HTR-8/SVneo (cell line): ENCODE measurements at regions not wholly inside any gene's neighbourhood (a gene's known extent, or its start where the extent isn't known, plus 50 kb on each side); places are given as distances from the start of the nearest gene placed in this dataset.
"Not testable (repeated sequence)": the region's sequence is repeated elsewhere in the genome, so short reads cannot be mapped to it uniquely, and the experiment has no call there.

ENCODE experiments used
- DNase-seq: peaks from one replicate; pipeline ENCODE4 v3.0.0; 2011; ENCODE audit warnings: low spot score, mixed read lengths; ENCODE audit not compliant: insufficient read length
- FAIRE-seq: peaks from 2 replicates; lab custom pipeline; 2011; peaks lifted over from hg19 to GRCh38; lab: Jason Lieb, UNC

DNA sequence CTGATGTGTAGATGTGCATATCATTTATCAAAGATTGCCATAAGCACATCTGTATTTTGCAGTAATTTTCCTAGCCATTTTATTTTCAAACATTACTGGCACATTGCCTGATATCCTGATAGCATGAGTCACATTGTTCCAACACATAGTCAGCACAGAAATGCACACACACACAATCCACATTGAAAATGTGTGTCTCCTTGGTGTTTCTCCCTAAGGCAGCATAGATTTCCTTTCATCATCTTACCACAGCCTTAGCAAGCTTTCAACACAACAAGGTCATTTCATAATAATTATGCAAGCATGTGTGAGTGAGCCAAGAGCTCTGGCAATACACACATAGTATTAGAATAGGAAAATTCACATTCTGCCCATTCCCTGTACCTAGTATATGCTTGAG lies 245.4 kb upstream of the MEIS1 start:
- DNase-seq (no peak), FAIRE-seq (no peak)

DNA sequence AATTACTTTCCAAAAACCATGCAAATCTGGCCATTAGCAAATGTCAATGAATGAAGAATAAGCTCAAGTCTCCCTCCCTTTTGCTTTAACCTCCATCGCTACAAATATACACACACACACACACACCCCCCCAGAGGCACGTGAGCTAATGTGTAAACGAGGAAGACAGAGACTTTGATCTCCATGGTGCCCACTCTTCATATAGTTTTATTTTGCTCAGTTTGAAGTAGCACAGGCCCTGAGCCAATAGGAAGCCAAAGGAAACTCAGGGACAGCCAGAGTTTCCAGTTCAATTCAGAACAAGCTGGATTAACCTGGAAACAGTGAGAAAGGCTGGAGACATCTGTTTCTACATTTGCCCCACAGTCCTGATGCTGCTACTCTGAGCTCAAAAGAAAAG lies 248.4 kb upstream of the MEIS1 start:
- FAIRE-seq (no peak), DNase-seq (no peak)

DNA sequence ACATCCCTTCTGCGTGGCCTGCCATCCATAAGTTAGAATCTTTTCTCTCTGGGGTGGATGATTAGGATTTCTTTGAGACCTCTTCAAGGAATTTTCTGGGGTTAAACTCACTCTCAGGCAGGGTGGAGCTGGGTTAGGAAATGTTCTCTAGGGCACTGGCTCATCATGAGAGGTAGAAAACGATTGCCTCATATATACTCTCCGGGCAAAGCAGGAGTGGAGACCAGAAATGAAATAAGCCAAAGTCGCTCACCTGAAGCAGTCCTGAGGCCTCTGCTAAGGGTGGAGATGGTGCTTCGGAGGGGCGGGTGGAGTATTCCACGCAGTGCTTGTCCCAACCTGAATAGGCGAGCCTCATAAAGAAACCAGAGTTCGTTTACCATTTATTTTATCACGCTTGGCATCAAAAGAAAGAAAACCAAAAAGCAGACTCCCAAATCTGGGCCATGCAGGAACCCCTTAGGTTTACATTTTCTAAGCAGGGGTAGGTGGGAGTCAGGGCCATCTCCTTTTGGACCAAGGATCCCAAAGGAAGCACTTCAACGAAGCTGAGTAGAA lies 249.3 kb upstream of the MEIS1 start:
- no peak for FAIRE-seq
- DNase-seq: no peak

DNA sequence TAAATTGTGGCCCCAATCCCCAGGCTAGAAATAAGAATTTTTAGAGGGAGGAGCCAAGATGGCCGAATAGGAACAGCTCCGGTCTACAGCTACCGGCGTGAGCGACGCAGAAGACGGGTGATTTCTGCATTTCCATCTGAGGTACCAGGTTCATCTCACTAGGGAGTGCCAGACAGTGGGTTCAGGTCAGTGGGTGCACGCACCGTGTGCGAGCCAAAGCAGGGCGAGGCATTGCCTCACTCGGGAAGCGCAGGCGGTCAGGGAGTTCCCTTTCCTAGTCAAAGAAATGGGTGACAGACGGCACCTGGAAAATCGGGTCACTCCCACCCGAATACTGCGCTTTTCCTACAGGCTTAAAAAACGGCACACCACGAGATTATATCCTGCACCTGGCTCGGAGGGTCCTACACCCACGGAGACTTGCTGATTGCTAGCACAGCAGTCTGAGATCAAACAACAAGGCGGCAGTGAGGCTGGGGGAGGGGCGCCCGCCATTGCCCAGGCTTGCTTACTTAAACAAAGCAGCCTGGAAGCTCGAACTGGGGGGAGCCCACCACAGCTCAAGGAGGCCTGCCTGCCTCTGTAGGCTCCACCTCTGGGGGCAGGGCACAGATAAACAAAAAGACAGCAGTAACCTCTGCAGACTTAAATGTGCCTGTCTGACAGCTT lies 257.7 kb upstream of the MEIS1 start:
- not testable (repeated sequence) for FAIRE-seq, DNase-seq

DNA sequence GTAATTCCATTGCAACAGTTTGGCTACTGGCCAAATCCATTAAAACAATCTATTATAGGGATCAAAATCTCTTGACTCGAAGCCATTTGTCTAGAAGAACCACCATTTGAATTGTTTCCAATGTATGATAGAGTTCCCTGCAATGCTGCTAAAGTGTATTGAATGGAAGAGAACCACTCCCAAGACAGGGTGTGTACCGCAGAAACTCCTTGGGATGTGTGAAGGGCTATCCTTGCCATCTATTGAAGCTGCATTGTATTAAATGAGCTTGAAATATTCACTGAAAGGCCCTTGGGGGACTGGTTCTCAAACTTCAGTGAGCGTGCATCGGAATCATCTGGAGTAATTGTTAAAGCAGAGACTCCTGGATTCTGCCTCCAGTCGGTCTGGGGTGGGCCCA lies 260.4 kb upstream of the MEIS1 start:
- FAIRE-seq (no peak), DNase-seq (no peak)

DNA sequence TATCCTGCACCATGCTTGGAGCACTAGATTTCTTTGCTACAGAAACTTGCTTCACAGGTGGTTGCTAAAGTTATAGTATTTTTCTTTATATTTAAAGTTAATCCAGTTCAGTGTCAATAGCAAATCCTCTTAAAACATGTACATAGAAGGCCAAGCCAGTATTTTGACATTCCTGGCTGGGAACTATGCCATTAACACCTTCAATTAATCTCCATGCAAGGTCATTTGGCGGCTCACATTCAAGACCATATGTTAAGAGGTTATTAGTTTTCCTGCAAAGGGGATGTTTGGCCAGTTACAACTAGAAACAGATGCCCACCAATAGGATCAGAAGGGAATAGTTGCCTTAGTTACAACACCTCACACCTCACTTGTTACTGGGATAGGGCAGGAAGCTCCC lies 261.3 kb upstream of the MEIS1 start:
- no peak for FAIRE-seq
- DNase-seq: no peak

DNA sequence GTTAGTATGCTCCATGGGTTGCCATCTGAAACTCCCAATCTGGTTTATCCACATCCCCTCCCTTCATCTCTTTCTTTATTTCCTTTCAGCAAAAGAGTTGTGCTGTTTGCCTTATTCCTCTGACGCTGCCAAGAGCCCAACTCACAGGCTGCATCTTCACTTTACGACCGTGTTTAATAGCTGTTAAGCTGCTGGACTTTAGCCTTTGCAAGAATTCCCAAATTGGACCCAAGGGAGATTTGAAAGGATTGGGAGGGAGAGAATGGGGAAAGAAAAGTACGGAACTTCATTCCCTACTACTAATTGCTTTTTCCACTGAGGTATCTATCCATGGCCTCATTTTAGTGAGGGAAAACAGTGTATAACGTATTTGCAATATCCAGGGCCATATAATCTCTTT lies 263.4 kb upstream of the MEIS1 start:
- FAIRE-seq: no peak
- DNase-seq: no peak

DNA sequence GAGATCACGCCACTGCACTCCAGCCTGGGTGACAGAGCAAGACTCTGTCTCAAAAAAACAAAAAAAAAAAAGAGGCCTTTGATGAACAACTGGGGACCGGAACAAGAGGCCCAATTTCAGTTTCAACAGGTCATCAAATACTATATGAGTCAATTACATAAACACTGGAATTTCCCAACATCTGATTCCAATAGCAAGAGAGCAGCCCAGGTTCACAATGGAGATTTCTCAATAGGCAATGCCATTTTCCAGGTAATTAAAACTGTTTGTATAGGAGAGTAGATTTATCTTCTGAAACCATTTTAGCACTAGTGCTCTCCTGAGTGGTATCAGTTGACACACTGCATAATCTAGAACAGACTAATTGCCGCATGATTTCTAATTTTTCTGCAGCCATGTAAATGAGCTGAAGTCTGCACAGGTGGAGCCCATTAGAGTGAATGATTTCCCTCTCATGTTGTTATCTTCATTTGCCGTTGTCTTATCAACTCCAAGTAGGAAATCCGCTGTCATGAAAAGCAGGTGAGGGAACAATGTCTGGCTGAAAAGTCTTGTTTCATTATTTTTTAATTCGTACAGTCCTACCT lies 264.1 kb upstream of the MEIS1 start:
- FAIRE-seq (no peak), DNase-seq (no peak)

DNA sequence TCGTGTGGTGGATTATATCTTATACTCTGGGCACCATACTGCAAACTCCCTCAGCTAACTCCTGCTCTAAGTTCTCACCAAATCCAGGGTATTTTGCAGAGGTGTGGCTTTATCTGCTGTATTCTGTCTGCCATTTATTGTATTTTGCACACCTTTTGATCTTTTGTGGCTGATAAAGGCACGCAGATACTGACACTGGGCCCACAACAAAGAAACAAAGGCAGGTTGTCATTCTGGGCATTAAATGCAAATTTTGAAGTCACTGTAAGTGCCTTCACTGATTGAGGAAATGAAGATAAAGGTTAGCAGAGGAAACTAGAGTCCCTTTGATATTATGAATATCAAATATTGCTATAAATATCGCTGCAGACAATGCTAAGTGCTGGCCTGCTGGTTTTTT lies 265.8 kb upstream of the MEIS1 start:
- FAIRE-seq: no peak
- DNase-seq: no peak

DNA sequence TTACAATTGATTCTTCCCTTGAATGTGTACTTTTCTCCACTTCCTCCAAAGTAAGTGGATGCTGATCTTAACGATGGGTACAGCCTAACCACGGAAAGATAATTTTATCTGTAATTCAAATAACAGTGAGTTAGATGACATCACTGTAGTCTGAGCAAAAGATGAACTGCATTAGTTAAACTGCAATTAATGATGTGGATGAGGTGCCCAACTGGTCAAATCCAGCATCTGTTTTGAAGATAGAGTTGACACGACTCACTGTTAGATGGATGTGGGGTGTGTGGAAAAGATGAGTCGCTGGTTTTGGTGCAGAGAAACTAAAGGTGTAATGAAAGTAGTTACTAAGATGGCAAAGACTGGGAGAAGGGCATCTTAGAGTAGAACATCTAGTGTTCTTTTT lies 270.5 kb upstream of the MEIS1 start:
- no peak for FAIRE-seq

DNA sequence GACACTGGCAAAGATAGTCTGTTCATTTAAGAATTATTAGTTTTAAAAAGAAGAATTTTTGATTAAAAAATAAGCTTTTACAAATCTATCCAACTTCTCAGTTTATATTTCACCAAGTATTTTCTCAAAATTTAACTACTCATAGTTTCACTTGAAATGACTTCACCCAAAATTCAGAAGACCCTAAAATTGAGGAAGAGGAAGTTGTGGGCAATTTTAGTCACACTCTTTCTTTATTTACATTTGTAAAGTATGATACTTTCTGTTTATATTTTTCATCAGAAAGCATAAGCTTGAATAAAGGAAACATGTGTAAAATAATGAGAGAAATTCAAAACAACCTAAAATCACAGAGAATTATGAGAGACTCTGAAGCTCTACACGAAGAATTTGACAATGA lies 278.8 kb upstream of the MEIS1 start:
- no peak for DNase-seq

More for the DNA sequence above, 270.5 kb upstream of the MEIS1 start:
- no peak for DNase-seq

DNA sequence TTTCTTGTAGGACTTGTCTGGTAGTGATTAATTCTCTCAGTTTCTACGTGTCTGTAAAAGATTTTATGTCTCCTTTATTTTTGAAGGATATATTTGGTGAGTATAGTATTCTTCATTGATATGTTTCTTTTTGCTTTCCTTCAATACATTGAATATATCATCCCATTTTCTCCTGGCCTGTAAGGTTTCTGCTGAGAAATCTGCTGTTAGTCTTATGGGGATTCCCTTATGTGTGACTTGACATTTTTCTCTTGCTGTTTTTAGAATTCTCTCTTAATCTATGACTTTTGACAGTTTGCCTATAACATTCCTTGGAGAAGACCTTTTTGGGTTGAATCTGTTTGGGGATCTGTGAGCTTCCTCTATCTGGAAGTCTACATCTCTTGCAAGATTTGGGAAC lies 281.0 kb upstream of the MEIS1 start:
- DNase-seq (no peak), FAIRE-seq (no peak)

More for the DNA sequence above, 278.8 kb upstream of the MEIS1 start:
- FAIRE-seq: no peak

DNA sequence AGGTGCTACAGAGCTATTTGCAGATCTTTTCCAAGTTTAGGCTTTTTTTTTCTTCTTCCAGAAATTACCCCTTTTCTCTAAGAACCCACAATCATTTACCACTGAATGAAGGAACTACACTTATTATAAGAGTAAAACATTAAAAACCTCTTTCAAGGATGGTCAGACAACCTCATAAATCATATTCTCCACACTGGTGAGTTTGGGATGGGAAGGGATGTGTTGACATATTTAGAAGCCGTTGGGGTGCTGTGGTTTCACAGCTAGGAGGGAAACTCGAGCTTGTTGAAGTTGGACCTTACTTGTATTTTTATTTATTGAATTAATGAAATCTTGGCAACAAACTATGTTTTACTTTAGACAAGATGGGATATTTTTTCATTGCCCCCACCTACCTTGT lies 289.4 kb upstream of the MEIS1 start:
- FAIRE-seq (no peak), DNase-seq (no peak)

DNA sequence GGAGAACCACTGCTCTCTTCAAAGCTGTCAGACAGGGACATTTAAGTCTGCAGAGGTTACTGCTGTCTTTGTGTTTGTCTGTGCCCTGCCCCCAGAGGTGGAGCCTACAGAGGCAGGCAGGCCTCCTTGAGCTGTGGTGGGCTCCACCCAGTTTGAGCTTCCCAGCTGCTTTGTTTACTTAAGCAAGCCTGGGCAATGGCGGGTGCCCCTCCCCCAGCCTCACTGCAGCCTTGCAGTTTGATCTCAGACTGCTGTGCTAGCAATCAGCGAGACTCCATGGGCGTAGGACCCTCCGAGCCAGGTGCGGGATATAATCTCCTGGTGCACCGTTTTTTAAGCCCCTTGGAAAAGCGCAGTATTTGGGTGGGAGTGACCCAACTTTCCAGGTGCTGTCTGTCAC lies 290.6 kb upstream of the MEIS1 start:
- DNase-seq, FAIRE-seq: not testable (repeated sequence)

DNA sequence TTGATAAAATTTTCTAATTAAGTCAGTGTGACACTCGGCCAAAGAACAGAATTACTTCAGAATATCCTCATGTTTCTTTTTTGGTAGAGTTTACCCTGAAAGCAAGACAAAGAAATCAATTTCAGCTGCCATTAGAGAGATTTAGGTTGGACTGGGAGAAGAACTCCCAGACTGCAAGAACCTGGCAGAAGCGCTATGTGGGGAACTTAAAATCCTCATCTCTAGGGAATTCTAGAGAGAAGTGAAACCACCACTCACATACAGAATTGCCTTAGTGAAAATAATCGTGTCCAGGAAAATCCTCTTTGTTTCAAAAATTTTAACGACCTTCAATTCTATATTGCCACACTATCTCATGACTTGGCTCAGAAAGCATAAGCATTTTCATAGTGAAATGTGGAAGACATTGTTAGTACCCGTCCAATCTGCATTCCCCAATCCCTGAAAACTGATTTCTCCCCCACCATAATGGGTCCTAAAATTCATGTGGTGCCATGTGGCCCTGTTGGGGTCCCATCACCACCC lies 297.3 kb upstream of the MEIS1 start:
- DNase-seq (no peak), FAIRE-seq (no peak)

DNA sequence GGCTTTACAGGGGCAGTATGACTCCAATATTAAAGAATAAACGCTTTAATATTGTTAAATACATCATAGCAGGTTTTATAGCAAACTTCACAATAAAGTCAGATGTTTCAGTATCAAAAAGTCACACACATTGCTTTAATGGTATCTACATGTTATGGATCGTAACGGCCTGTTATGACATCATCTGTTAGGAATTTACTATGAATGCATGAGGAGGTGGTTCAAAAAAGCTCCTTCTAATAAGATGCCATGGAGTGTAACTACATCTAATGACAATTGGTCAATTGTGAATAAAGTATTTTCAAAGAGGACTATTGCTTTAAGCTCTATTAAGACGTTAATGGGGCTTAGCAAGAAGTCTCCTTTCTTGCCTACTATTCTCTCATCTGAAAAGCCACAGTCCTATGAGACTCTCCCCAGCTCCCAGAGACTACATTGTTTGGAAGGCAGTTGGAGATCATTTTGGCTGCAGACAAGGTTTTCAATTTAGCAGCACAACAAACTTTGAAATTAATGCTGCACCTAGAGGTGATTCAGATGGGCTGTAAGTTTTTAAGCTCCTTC lies 300.7 kb upstream of the MEIS1 start:
- no peak for FAIRE-seq
- DNase-seq: no peak

DNA sequence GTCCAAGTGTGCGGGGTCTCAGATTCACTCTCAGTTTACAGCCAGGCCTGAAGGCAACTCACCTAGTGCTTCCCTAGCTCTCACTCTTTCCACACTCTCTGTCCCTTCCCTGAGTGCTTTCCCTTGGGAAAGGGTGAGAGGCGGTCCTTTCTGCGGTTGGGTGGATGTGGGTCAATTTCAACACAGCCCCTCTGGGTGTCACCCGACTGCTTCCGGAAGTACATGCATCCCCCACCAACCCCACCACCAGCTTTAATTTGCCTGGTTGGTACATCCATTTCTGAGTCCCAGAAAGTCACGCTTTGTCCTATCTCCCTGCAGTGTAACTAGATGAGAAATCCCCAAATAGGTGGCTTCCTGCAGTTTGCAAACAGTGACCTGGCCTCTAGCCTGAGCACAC lies 307.3 kb upstream of the MEIS1 start:
- FAIRE-seq (no peak), DNase-seq (no peak)

DNA sequence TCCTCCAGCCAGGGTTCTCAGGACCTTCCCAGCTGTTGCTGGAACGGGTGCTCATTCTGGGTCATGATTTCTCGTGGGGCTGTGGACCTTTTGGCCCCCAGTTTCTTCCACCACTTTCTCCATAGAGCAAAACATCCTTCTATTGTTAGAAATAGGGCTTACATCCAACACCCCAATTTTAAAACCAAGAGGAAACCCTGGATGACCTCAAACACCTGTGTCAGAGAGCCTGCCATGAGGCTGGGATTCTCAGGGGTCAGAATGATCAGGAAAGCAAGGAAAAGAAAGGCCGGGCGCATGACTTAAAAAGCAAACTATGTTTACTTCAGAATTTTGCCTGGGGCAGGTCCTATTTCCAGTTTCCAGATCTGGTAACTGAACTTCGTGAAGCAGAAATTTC lies 307.9 kb upstream of the MEIS1 start:
- no peak for DNase-seq
- no peak for FAIRE-seq

DNA sequence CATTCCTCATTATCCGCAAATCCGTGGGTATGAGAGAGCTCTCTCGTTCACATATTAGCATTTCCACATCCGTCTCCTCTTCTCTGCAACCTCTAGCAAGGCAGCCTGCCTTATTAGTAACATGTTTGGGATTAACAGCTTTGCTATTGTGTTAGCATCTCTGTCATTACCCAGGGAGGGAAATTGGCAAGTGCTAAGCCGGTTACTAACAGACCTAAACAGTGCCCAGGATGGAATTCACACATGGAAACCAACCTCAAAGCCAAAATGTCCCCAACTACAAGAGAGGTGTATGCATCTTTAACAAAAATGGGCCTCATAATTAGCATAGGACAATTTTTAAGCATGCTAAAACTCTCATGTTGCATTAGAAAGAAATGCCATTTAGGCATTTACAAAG lies 309.0 kb upstream of the MEIS1 start:
- FAIRE-seq: no peak
- DNase-seq: no peak

DNA sequence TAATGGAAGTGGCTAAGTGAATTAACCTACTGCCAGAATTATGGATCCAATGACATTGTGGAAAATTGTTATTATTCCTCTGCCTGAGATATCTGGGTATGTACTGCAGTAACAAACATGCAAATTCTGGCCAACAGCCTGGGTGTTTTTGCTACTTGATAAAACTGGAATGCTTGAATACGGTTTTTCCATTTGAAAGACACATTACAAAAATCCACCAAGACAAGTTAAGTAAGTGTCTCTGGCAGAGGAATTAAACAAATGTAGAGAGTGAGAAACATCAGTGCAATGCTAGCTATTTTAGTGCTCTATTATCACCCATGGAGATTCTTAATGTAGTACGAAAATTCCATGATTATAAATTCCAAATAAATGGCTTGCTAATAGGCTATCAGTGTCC lies 312.4 kb upstream of the MEIS1 start:
- DNase-seq: no peak
- no peak for FAIRE-seq

DNA sequence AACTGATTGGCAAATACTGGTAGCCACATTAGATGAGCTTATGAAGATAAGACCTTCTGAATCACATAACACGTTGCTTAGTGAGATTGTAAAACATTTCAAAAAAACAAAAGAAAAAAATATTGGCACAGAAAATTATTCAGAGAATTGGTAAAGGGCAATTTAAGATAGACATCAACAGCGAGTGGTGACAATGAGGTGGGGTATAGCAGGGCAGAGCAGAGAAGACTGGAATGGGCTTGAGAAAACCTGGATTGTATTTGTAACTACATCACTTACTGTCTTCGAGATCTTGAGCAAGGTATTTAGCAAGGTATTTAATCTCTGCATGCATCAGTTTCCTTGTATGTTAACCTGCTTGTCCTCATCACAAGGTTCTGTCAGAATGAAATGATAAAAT lies 313.0 kb upstream of the MEIS1 start:
- no peak for DNase-seq

More for the DNA sequence above, 313.0 kb upstream of the MEIS1 start:
- no peak for FAIRE-seq
